SH-SY5Y (cell line): ENCODE measurements at regions not wholly inside any gene's neighbourhood (a gene's known extent, or its start where the extent isn't known, plus 50 kb on each side); places are given as distances from the start of the nearest gene placed in this dataset.

Experiments used
- GATA2 ChIP-seq: IDR thresholded peaks from 2 replicates; pipeline ENCODE4 v1.6.1; 2011; ENCODE audit warnings: mild to moderate bottlenecking, low read depth, low read length
- GATA3 ChIP-seq: IDR thresholded peaks from 2 replicates; pipeline ENCODE4 v1.6.1; 2011; ENCODE audit warnings: low read depth, mild to moderate bottlenecking, low read length, moderate library complexity

GRCh38 chr10:28959850-28960501, 282.7 kb downstream of the BAMBI start:
- TF ChIP-seq GATA3 (no peak), GATA2 (no peak)
